ENCODE measurements at regions not wholly inside any gene's neighbourhood (a gene's known extent, or its start where the extent isn't known, plus 50 kb on each side); places are given as distances from the start of the nearest gene placed in this dataset.

- H3K9me3 Mint-ChIP-seq = peaks cover 2% of the 10 kb centered on the region
- ChIA-PET POLR2A (interaction anchor here (0.6 kb wide), 1 partner anchor 628 kb away, joined by 3 read pairs; no protein-coding TSS in a partner anchor), CTCF (no interaction called here)
- no peaks in the 10 kb centered on the region for H3K4me1 Mint-ChIP-seq (ENCODE audit: low read depth)
- ATAC-seq (ENCODE audit: poor library complexity) (no peak), DNase-seq (no peak)
- H3K27ac Mint-ChIP-seq = no peak overlapping the region
- TF ChIP-seq, protein P1, sequence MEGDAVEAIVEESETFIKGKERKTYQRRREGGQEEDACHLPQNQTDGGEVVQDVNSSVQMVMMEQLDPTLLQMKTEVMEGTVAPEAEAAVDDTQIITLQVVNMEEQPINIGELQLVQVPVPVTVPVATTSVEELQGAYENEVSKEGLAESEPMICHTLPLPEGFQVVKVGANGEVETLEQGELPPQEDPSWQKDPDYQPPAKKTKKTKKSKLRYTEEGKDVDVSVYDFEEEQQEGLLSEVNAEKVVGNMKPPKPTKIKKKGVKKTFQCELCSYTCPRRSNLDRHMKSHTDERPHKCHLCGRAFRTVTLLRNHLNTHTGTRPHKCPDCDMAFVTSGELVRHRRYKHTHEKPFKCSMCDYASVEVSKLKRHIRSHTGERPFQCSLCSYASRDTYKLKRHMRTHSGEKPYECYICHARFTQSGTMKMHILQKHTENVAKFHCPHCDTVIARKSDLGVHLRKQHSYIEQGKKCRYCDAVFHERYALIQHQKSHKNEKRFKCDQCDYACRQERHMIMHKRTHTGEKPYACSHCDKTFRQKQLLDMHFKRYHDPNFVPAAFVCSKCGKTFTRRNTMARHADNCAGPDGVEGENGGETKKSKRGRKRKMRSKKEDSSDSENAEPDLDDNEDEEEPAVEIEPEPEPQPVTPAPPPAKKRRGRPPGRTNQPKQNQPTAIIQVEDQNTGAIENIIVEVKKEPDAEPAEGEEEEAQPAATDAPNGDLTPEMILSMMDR (IDR thresholded peaks at IDR 0.05) = no peak
- H3K36me3 Mint-ChIP-seq (ENCODE audit: low read depth) = no peaks in the 10 kb centered on the region
- no peak overlapping the region for H3K4me3 ChIP-seq (ENCODE audit: low read length)
- no peak overlapping the region for H3K27ac ChIP-seq (ENCODE audit: low read depth in 1 of 2, low read length in 2 of 2)
- no peaks in the 10 kb centered on the region for H3K27me3 ChIP-seq (ENCODE audit: control insufficient read depth in 1 of 2, insufficient read depth in 2 of 2, low read length in 2 of 2)
- intact Hi-C loops (cut with DNase I, micrococcal nuclease) = no loop called here
- H3K36me3 ChIP-seq (ENCODE audit: insufficient read depth, low read length) = no peaks in the 10 kb centered on the region
- H3K27me3 Mint-ChIP-seq = peaks cover 7% of the 10 kb centered on the region
- H3K4me3 Mint-ChIP-seq = no peak overlapping the region
- no peaks in the 10 kb centered on the region for H3K4me1 ChIP-seq (ENCODE audit: insufficient read depth, low read length)
- H3K9me3 ChIP-seq (ENCODE audit: control insufficient read depth in 1 of 2, insufficient read depth in 1 of 2, low read length in 2 of 2) = no peaks in the 10 kb centered on the region
Observed at GRCh38 chr7:41899823-41900433, 197.0 kb upstream of the INHBA start.

DNA sequence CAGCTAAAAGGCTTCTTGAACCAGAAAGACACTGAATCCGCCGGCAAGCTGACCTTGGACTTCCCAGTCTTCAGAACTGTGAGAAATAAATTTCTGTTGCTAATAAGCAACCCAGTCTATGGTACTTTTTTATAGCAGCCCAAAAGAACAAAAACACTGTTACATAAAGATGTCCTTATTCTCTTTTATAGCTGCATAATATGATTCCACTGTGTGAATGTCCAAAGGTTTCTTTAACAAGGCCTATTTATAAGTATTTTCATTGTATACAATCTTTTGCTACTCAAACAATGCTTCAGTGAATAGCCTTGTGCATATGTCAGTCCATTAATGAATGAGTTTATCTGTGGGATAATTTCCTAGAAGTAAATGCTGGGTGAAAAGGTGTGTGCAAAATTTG is 190.8 kb upstream of the INHBA start:
- ChIA-PET CTCF (no interaction called here), POLR2A (no interaction called here)
- Histone ChIP-seq H3K4me1 (ENCODE audit: insufficient read depth, low read length) (no peaks in the 10 kb centered on the region), H3K27me3 (ENCODE audit: control insufficient read depth in 1 of 2, insufficient read depth in 2 of 2, low read length in 2 of 2) (no peaks in the 10 kb centered on the region), H3K27ac (ENCODE audit: low read depth in 1 of 2, low read length in 2 of 2) (no peak overlapping the region), H3K9me3 (ENCODE audit: control insufficient read depth in 1 of 2, insufficient read depth in 1 of 2, low read length in 2 of 2) (no peaks in the 10 kb centered on the region), H3K36me3 (ENCODE audit: insufficient read depth, low read length) (no peaks in the 10 kb centered on the region), H3K4me3 (ENCODE audit: low read length) (no peak overlapping the region)
- Mint-ChIP-seq H3K9me3 (no peaks in the 10 kb centered on the region), H3K27ac (no peak overlapping the region), H3K4me1 (ENCODE audit: low read depth) (no peaks in the 10 kb centered on the region), H3K27me3 (peaks cover 7% of the 10 kb centered on the region), H3K36me3 (ENCODE audit: low read depth) (no peaks in the 10 kb centered on the region), H3K4me3 (no peak overlapping the region)
- TF ChIP-seq, protein P1 (IDR thresholded peaks at IDR 0.05) = no peak
- ATAC-seq (ENCODE audit: poor library complexity) (no peak), DNase-seq (no peak)
- intact Hi-C loops (cut with DNase I, micrococcal nuclease) = no loop called here

DNA sequence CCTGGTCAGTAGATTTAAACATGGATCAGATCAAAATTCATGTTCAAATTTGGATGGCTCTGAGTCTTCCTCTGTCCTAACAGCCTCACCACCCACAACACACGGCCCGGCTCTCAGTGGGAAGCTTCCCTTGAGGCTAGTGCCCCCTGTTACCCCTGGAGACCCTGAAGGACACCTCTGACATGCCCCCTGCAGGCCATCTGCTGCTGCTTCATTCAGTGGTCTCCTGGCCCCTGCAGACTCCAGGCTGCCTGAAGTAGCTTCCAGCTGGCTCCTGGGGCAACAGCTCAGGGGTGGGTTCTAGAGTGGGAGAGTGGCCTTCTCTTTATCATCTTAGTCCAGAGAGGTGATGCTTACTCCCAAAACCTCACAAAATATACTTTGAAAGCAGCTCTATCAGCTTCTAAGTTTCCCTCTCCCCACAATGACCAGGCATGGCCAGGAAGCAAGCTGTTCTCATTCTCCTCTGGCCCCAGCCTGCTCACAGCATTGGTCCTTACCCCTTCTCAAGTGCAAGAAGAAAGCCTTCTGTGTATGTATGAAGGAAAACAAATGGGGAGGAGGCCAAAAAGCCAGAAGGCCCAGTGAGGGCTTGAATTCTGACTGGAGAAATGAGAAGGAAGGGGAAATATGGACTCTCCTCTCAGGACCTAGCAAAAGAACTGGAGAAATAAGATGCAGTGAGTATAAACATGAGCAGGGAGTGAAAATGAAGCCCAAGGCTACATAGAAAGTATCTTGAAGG is 189.6 kb upstream of the INHBA start:
- no peak for DNase-seq
- no peaks in the 10 kb centered on the region for H3K4me1 Mint-ChIP-seq (ENCODE audit: low read depth)
- POLR2A ChIA-PET = no interaction called here
- ATAC-seq (ENCODE audit: poor library complexity) = no peak
- no peak overlapping the region for H3K4me3 ChIP-seq (ENCODE audit: low read length)
- peaks cover 7% of the 10 kb centered on the region for H3K27me3 Mint-ChIP-seq
- no peaks in the 10 kb centered on the region for H3K36me3 Mint-ChIP-seq (ENCODE audit: low read depth)
- intact Hi-C loops (cut with DNase I, micrococcal nuclease) = no loop called here
- H3K9me3 ChIP-seq (ENCODE audit: control insufficient read depth in 1 of 2, insufficient read depth in 1 of 2, low read length in 2 of 2) = no peaks in the 10 kb centered on the region
- H3K27ac ChIP-seq (ENCODE audit: low read depth in 1 of 2, low read length in 2 of 2) = no peak overlapping the region
- no peak overlapping the region for H3K27ac Mint-ChIP-seq
- no peaks in the 10 kb centered on the region for H3K27me3 ChIP-seq (ENCODE audit: control insufficient read depth in 1 of 2, insufficient read depth in 2 of 2, low read length in 2 of 2)
- no peaks in the 10 kb centered on the region for H3K9me3 Mint-ChIP-seq
- H3K4me1 ChIP-seq (ENCODE audit: insufficient read depth, low read length) = no peaks in the 10 kb centered on the region
- H3K4me3 Mint-ChIP-seq = no peak overlapping the region
- H3K36me3 ChIP-seq (ENCODE audit: insufficient read depth, low read length) = no peaks in the 10 kb centered on the region
- CTCF ChIA-PET = no interaction called here
- TF ChIP-seq, protein P1 (IDR thresholded peaks at IDR 0.05) = no peak
